Astrocyte of the hippocampus (primary cell): ENCODE measurements at regions not wholly inside any gene's neighbourhood (a gene's known extent, or its start where the extent isn't known, plus 50 kb on each side); places are given as distances from the start of the nearest gene placed in this dataset.

Experiments
- DNase-seq: peaks from one replicate; pipeline ENCODE4 v3.0.0; 2011; ENCODE audit warnings: low read depth, low spot score

DNA sequence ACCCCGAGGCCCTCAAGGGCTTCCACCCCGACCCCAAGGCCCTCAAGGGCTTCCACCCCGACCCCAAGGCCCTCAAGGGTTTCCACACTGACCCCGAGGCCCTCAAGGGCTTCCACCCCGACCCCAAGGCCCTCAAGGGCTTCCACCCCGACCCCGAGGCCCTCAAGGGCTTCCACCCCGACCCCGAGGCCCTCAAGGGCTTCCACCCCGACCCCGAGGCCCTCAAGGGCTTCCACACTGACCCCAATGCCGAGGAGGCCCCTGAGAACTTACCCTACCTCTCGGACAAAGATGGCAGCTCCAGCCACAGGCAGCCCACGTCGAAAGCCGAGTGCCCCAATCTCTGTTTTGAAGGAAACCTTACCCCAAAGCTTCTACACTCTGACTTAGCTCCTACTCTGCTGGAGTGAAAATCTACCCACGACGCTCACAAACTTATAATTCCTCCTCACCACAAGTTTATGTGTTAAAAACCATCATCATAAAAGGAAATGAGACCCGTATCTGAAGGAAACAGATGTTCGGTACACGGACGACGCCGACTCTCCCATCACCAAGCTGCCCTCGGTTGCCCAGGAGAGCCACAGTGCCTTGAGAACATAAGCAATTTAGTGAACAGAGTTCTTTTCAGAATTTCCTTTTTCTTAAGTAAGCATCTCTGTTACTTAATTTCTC is 61.2 kb upstream of the RPH3AL start:
- DNase-seq = no peak

DNA sequence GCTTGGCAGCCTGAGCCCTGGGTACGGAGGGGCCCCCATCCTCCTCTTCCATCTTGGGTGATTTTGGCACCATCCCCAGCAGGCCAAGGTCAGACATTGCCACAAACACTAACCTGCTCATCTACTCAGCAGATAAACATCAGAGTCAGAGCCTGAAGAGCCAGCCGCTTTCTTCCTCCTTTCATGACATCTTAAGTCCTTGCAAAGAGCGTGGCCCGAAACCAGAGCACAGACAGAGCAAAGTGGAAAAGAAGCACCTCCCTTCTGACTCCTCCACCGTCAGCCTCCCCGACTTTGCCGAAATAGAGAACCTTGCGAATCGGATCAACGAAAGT is 60.4 kb upstream of the RPH3AL start:
- DNase-seq = no peak

- peak; percentile 77 for DNase-seq
Measured at GRCh38 chr17:412211-413015, 59.8 kb upstream of the RPH3AL start.

GRCh38 chr17:411421-412120 is 59.0 kb upstream of the RPH3AL start:
- DNase-seq = no peak

DNA sequence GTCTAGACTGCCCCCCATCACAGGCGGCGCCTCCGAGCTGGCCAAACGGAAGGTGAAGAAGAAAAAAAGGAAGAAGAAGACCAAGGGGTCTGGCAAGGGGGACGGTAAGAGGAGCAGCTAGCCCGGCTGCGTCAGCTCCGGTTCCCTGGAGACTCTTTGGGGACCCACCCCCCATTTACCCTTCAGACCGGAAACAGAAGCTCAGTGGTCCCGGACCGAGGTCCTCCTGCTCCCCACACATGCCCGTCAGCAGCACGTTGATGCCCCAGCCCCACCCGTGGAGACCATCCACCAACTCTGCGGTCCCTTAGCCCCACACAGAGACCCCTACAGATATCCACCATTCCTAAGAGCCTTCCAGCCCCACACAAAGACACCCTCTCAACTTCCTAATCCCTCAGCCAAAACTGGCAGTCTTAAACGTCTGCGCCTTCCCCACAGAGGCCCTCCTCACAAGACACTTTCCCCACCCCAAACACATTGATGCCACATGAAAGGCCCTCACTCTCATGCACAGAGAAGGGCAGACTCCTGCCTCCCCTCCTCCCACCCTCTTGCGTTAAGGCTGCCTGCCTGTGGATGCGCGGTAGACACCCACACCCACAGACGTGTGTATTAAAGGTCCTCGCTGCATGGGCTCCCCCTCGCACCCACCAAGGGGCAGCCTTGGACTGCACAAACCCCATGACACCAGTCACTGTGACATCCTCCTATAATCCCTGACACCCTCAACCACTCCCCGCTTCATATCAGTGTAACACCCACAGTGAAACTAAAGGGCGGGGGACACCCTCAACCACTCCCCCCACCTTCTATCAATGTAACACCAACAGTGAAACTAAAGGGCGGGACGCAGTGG is 58.2 kb upstream of the RPH3AL start:
- peak; percentile 51 for DNase-seq

GRCh38 chr17:409848-410542 is 57.4 kb upstream of the RPH3AL start:
- DNase-seq = peak; percentile 100

DNA sequence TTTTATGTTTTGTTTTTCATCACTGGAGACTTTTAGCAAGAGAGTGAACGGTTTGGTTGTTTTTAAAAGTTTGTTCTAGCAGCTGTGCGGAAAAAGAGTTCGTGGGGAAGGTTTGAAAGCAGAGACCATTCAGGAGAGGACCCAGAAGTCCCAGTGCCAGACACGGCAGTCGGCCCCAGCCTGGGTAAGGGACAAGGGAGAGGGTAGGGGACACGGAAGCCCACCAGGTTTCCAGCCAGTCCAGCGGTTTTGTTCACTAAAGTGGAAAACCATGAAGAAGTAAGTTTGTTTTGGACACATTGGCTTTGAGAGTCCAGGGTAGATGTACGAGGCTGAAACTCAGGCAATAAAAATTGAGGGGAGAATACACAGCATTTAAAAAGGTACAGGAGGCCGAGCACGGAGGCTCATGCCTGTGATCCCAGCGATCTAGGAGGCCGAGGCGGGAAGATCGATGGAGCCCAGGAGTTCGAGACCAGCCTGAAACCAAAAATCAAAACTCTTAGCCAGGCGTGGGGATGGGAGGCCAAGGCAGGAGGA is 56.8 kb upstream of the RPH3AL start:
- DNase-seq = no peak

GRCh38 chr17:404703-405102 is 52.1 kb upstream of the RPH3AL start:
- no peak for DNase-seq
